ENCODE measurements at regions not wholly inside any gene's neighbourhood (a gene's known extent, or its start where the extent isn't known, plus 50 kb on each side); places are given as distances from the start of the nearest gene placed in this dataset.
A peak's percentile ranks its signal among the peaks of the same experiment; 100 is the strongest.

DNA sequence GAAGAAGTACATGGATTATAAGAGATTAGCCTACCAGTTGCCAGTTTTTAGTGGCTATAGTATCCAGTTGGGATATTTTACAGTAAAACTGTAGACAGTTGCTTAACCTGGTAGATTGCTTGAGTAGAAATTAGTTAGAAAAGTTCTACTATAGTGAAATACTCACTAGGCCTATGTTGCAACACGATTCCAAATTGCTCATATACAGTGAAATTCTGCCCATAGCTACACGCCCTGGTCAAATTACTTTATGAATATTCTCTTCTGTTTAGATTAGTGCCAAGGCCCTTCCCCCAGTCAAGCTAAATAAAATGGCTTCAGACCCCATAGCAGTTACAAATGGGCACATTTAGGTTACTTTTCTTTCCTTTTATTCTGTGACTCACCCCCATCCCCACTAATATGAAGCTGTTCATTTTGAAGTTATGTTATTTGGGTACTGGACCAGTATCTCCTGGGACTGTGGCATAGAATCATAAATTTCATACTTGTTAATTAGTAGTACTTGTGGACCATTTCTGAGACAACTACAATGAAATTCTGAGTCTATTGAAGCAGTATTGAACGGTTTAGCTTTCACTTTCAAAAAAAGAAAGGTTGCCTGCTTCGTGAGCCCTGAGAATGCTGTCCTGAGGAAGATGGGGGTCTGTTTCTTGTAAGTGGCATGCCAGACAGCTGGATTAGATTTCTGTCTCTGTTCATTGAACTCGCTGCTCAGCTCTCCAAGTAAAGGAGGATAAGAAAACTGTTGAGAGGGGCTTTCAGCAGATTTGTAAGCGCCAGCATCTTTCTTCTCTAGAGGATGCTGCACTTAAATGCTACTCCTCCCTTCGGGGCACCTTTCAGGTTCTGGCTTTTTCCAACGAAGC is 65.8 kb upstream of the CFAP20DC start:
- Histone ChIP-seq H3K9me2 (replicated peaks; ENCODE audit: insufficient read depth, low read length) (no peaks in the 10 kb centered on the region), H3K36me3 (replicated peaks; ENCODE audit: insufficient read depth, low read length) (no peaks in the 10 kb centered on the region), H3K27me3 (replicated peaks; ENCODE audit: insufficient read depth, low read length) (no peaks in the 10 kb centered on the region), H3K4me1 (ENCODE audit: low read length) (no peaks in the 10 kb centered on the region), H3K79me2 (ENCODE audit: low read length) (no peaks in the 10 kb centered on the region), H3K9me3 (replicated peaks; ENCODE audit: insufficient read depth, low read length) (no peaks in the 10 kb centered on the region), H4K20me1 (ENCODE audit: insufficient read depth, low read length) (no peaks in the 10 kb centered on the region), H3K4me2 (ENCODE audit: low read depth, low read length) (peak overlapping the region; percentile 23; the same call in 1 of the 2 replicates), H3K9ac (ENCODE audit: low read length) (no peak overlapping the region), H3K4me3 (ENCODE audit: low read length) (peak overlapping the region; percentile 27; the same call in 1 of the 2 replicates), H2AFZ (ENCODE audit: low read length) (peak overlapping the region; percentile 3; the same call in 1 of the 2 replicates), H3F3A (ENCODE audit: insufficient read depth, low read length) (no peaks in the 10 kb centered on the region), H3K27ac (ENCODE audit: low read length) (no peak overlapping the region)
- no peak for TF ChIP-seq EZH2phosphoT487 (IDR thresholded peaks at IDR 0.05; ENCODE audit: low read length)
- TF ChIP-seq, protein P1, sequence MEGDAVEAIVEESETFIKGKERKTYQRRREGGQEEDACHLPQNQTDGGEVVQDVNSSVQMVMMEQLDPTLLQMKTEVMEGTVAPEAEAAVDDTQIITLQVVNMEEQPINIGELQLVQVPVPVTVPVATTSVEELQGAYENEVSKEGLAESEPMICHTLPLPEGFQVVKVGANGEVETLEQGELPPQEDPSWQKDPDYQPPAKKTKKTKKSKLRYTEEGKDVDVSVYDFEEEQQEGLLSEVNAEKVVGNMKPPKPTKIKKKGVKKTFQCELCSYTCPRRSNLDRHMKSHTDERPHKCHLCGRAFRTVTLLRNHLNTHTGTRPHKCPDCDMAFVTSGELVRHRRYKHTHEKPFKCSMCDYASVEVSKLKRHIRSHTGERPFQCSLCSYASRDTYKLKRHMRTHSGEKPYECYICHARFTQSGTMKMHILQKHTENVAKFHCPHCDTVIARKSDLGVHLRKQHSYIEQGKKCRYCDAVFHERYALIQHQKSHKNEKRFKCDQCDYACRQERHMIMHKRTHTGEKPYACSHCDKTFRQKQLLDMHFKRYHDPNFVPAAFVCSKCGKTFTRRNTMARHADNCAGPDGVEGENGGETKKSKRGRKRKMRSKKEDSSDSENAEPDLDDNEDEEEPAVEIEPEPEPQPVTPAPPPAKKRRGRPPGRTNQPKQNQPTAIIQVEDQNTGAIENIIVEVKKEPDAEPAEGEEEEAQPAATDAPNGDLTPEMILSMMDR (IDR thresholded peaks at IDR 0.05; ENCODE audit: low read length) = no peak
- no peak for TF ChIP-seq EZH2 (optimal IDR thresholded peaks at IDR 0.05; ENCODE audit: low read depth, low read length)
- no peak for DNase-seq

DNA sequence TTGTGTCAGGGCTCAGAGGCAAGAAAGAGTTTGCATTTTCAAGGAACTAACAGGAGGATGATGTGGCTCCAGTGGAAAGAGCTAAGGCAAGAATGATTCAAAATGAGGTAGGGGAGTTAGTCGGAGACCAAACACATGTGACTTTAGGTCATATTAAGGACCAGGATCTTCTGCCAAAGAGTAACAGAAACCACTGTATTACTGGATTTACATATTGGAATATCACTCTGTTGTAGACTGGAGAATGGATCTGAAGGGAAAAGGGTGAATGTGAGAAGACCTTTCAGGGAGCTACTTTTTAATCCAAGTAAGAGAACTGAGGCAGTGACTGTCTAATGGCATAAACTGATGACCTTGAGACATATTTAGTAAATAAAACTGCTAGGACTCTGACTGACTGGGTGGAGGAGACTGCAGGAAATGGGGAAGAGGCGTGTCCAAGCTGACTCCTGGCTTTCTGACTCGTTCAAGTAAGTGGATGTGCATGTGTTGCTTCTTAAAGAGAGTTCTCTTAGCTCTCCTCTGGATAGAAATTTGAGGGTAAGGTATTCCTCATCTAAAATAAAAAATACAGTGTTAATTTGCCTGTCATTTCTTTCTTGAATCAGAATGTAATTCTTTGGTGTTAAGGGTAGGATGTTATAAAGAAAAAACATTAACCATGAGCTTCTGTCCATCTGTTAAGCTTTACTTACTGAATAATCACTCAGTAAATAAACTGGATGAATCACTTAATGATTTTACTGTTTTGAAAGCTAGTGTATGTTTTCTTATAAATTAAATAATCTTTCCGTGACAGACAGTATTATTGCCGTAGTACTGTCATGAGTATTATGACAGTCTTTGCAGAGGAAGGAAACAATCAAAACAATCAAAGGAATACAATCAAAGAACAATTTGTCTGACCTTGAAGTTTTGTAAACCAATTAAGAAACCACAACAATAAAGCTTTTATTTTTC is 58.3 kb upstream of the CFAP20DC start:
- no peaks in the 10 kb centered on the region for H3K4me1 ChIP-seq (ENCODE audit: low read length)
- no peak overlapping the region for H3K27ac ChIP-seq (ENCODE audit: low read length)
- no peaks in the 10 kb centered on the region for H3K27me3 ChIP-seq (replicated peaks; ENCODE audit: insufficient read depth, low read length)
- no peaks in the 10 kb centered on the region for H3K36me3 ChIP-seq (replicated peaks; ENCODE audit: insufficient read depth, low read length)
- no peaks in the 10 kb centered on the region for H3K79me2 ChIP-seq (ENCODE audit: low read length)
- DNase-seq = no peak
- H3K9me3 ChIP-seq (replicated peaks; ENCODE audit: insufficient read depth, low read length) = no peaks in the 10 kb centered on the region
- TF ChIP-seq, protein P1 (IDR thresholded peaks at IDR 0.05; ENCODE audit: low read length) = no peak
- no peak overlapping the region for H3K4me2 ChIP-seq (ENCODE audit: low read depth, low read length)
- H4K20me1 ChIP-seq (ENCODE audit: insufficient read depth, low read length) = no peaks in the 10 kb centered on the region
- no peaks in the 10 kb centered on the region for H3K9me2 ChIP-seq (replicated peaks; ENCODE audit: insufficient read depth, low read length)
- no peak overlapping the region for H2AFZ ChIP-seq (ENCODE audit: low read length)
- no peak overlapping the region for H3K9ac ChIP-seq (ENCODE audit: low read length)
- H3F3A ChIP-seq (ENCODE audit: insufficient read depth, low read length) = no peaks in the 10 kb centered on the region
- no peak overlapping the region for H3K4me3 ChIP-seq (ENCODE audit: low read length)

DNA sequence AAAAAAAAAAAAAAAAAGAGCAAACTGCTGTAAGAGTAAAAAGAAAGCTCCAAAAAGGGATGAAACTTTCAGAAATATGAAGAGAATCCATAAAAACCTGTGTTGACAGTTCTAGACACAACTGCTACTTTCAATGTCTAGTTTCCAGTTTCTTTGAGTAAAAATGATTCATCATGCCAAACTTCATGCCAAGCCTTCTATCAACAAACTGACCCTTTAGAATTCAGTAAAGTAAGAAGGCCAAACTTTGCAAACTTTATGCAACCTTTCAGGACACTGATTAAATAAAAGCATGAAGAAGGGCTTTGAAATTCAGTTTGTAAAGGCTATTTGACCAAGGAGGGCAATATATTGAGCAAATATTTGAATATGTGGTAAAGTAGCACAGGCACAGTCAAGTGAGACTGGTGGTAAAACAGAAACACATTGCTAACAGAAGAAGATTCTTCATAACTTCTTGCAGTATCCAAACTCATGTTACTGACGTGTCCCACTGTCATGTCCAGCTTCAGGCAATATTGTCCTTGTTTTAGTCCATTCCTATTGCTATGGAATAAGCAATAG is 56.3 kb upstream of the CFAP20DC start:
- H3K36me3 ChIP-seq (replicated peaks; ENCODE audit: insufficient read depth, low read length) = no peaks in the 10 kb centered on the region

More for the DNA sequence above, 56.3 kb upstream of the CFAP20DC start:
- Histone ChIP-seq H3F3A (ENCODE audit: insufficient read depth, low read length) (no peaks in the 10 kb centered on the region), H2AFZ (ENCODE audit: low read length) (no peak overlapping the region), H3K27me3 (replicated peaks; ENCODE audit: insufficient read depth, low read length) (no peaks in the 10 kb centered on the region), H3K4me2 (ENCODE audit: low read depth, low read length) (no peak overlapping the region), H3K4me1 (ENCODE audit: low read length) (no peaks in the 10 kb centered on the region), H3K27ac (ENCODE audit: low read length) (no peak overlapping the region; the same call in 1 of the 2 replicates), H3K9ac (ENCODE audit: low read length) (no peak overlapping the region), H3K79me2 (ENCODE audit: low read length) (no peaks in the 10 kb centered on the region), H4K20me1 (ENCODE audit: insufficient read depth, low read length) (no peaks in the 10 kb centered on the region), H3K9me2 (replicated peaks; ENCODE audit: insufficient read depth, low read length) (no peaks in the 10 kb centered on the region), H3K9me3 (replicated peaks; ENCODE audit: insufficient read depth, low read length) (no peaks in the 10 kb centered on the region), H3K4me3 (ENCODE audit: low read length) (no peak overlapping the region)
- no peak for DNase-seq
- no peak for TF ChIP-seq EZH2phosphoT487 (IDR thresholded peaks at IDR 0.05; ENCODE audit: low read length)
- TF ChIP-seq, protein P1 (IDR thresholded peaks at IDR 0.05; ENCODE audit: low read length) = no peak
- TF ChIP-seq EZH2 (optimal IDR thresholded peaks at IDR 0.05; ENCODE audit: low read depth, low read length) = no peak

Measured in MM.1S (cell line).